ENCODE measurements at regions not wholly inside any gene's neighbourhood (a gene's known extent, or its start where the extent isn't known, plus 50 kb on each side); places are given as distances from the start of the nearest gene placed in this dataset.

GRCh38 chr11:19576054-19576453 is 136.6 kb upstream of the NAV2 start:
- ChIA-PET POLR2A (interaction anchor here (0.7 to 0.8 kb wide), 2 partner anchors 18 to 311 kb away, joined by 3 to 4 read pairs; no protein-coding TSS in a partner anchor), CTCF (ENCODE audit: low intra/inter-chr PET ratio) (no interaction called here)
- Histone ChIP-seq H3K9me3 (replicated peaks; ENCODE audit: control insufficient read depth, insufficient read depth, low read depth, low read length) (no peaks in the 10 kb centered on the region), H3K27ac (ENCODE audit: extremely low read depth, low read depth, low read length) (no peak overlapping the region), H3K36me3 (ENCODE audit: control insufficient read depth, insufficient read depth, low read length) (no peaks in the 10 kb centered on the region), H3K27me3 (ENCODE audit: control insufficient read depth in 2 of 2, insufficient read depth in 2 of 2, low read length in 2 of 2) (peaks cover 0 to 7% of the 10 kb centered on the region in 2 experiments; a peak in 1 of 5 replicates), H3K9me1 (ENCODE audit: control insufficient read depth, insufficient read depth, low read length) (no peaks in the 10 kb centered on the region), H4K20me1 (replicated peaks; ENCODE audit: control insufficient read depth, insufficient read depth, low read length) (no peaks in the 10 kb centered on the region), H2AFZ (ENCODE audit: low read depth, low read length) (no peak overlapping the region), H3K4me1 (replicated peaks in 1 of 2; ENCODE audit: control insufficient read depth in 2 of 2, insufficient read depth in 2 of 2, low read length in 2 of 2) (no peaks in the 10 kb centered on the region), H3K9ac (ENCODE audit: insufficient read depth in 1 of 2, low read depth in 2 of 2, low read length in 2 of 2) (no peak overlapping the region), H3K4me3 (no peak overlapping the region), H3K4me2 (ENCODE audit: insufficient read depth, low read length) (no peak overlapping the region), H3K79me2 (ENCODE audit: control insufficient read depth, insufficient read depth, low read length) (no peaks in the 10 kb centered on the region)
- FAIRE-seq (no peak), DNase-seq (ENCODE audit: extremely low read depth in 1 of 4, low spot score in 3 of 4) (no peak), ATAC-seq (no peak)
- TF ChIP-seq XRCC3 (IDR thresholded peaks at IDR 0.05), result no peak
- TF ChIP-seq E2F6 (IDR thresholded peaks at IDR 0.05; ENCODE audit: borderline replicate concordance in 1 of 2, extremely low read depth in 1 of 2, insufficient read depth in 1 of 2, insufficient read length in 1 of 2, low read depth in 1 of 2, low read length in 1 of 2, poor library complexity in 1 of 2, severe bottlenecking in 1 of 2), result no peak
- no peak for TF ChIP-seq KDM5B (IDR thresholded peaks at IDR 0.05; ENCODE audit: insufficient replicate concordance, low read depth, low read length)
- TF ChIP-seq ZNF436 (CRISPR knock-in tag; IDR thresholded peaks at IDR 0.05), result no peak
- no peak for TF ChIP-seq NCOA1 (IDR thresholded peaks at IDR 0.05; ENCODE audit: low read depth)
- TF ChIP-seq ZBTB7A (IDR thresholded peaks at IDR 0.05; ENCODE audit: borderline replicate concordance, control insufficient read depth, low read depth, low read length), result no peak
- no peak for TF ChIP-seq TAF15 (IDR thresholded peaks at IDR 0.05; ENCODE audit: low read depth, low read length)
- TF ChIP-seq ZNF280B (CRISPR knock-in tag; IDR thresholded peaks at IDR 0.05), result no peak
- no peak for TF ChIP-seq CHD1 (IDR thresholded peaks at IDR 0.05; ENCODE audit: low read length)
- no peak for TF ChIP-seq ZNF24 (IDR thresholded peaks at IDR 0.05)
- no peak for TF ChIP-seq SNRNP70 (optimal IDR thresholded peaks at IDR 0.05; ENCODE audit: low read depth, low read length)
- TF ChIP-seq, protein P1, sequence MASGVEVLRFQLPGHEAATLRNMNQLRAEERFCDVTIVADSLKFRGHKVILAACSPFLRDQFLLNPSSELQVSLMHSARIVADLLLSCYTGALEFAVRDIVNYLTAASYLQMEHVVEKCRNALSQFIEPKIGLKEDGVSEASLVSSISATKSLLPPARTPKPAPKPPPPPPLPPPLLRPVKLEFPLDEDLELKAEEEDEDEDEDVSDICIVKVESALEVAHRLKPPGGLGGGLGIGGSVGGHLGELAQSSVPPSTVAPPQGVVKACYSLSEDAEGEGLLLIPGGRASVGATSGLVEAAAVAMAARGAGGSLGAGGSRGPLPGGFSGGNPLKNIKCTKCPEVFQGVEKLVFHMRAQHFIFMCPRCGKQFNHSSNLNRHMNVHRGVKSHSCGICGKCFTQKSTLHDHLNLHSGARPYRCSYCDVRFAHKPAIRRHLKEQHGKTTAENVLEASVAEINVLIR (CRISPR knock-in tag; IDR thresholded peaks at IDR 0.05), result no peak
- no peak for TF ChIP-seq TAF7 (tag; IDR thresholded peaks at IDR 0.05)
- no peak for TF ChIP-seq NR3C1 (CRISPR knock-in tag; IDR thresholded peaks at IDR 0.05)
- TF ChIP-seq, protein P2, sequence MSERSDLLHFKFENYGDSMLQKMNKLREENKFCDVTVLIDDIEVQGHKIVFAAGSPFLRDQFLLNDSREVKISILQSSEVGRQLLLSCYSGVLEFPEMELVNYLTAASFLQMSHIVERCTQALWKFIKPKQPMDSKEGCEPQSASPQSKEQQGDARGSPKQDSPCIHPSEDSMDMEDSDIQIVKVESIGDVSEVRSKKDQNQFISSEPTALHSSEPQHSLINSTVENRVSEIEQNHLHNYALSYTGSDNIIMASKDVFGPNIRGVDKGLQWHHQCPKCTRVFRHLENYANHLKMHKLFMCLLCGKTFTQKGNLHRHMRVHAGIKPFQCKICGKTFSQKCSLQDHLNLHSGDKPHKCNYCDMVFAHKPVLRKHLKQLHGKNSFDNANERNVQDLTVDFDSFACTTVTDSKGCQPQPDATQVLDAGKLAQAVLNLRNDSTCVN (CRISPR knock-in tag; IDR thresholded peaks at IDR 0.05), result no peak
- no peak for TF ChIP-seq ZNF408 (CRISPR knock-in tag; IDR thresholded peaks at IDR 0.05; ENCODE audit: low read depth)
- no peak for TF ChIP-seq KHSRP (IDR thresholded peaks at IDR 0.05)
- no peak for TF ChIP-seq SAP30 (IDR thresholded peaks at IDR 0.05; ENCODE audit: borderline replicate concordance, insufficient read depth, low read depth, low read length, poor library complexity, severe bottlenecking)
- no peak for TF ChIP-seq CREM (IDR thresholded peaks at IDR 0.05; ENCODE audit: low read depth)
- no TSS peak for BruUV-seq (replicated peaks)
- in situ Hi-C loops (cut with MboI) (no loop called here), intact Hi-C loops (cut with micrococcal nuclease) (no loop called here)
- 2% methylated on average over 3 of the region's 3 CpGs for WGBS (ENCODE audit: insufficient coverage, low coverage, missing lambda C conversion rate)
